ENCODE measurements at regions not wholly inside any gene's neighbourhood (a gene's known extent, or its start where the extent isn't known, plus 50 kb on each side); places are given as distances from the start of the nearest gene placed in this dataset.
A peak's percentile ranks its signal among the peaks of the same experiment; 100 is the strongest.

DNA sequence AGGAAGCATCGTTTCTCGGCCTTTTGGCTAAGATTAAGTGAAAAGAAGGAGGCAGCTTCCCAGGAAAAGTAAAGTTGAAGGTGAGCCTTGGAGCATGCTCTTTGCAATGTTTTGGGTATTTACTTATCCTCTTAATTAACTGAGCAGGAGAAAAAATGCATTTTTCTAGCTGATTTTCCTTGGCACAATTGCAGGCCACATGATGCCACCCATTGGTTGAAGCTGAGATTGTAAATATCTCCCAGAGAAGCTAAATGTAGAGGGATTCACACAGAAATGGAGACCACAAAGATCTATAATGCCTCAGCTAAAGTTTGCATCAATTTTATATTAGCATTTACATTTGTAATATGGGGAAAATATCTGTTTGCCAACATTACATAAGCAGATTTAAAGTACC lies 294.1 kb downstream of the KCNS3 start:
- no peak for TF ChIP-seq CTCF (IDR thresholded peaks at IDR 0.05; ENCODE audit: insufficient read depth, low read depth, low read length)
- POLR2A ChIA-PET = no interaction called here
- CTCF ChIA-PET = interaction anchor here (1.1 to 2.7 kb wide), 4 partner anchors 9 to 320 kb away, joined by 3 to 9 read pairs (median 6); no protein-coding TSS in a partner anchor

GRCh38 chr2:18171191-18172139 lies 293.0 kb downstream of the KCNS3 start:
- CTCF ChIA-PET = interaction anchor here (2.1 to 2.7 kb wide), 2 partner anchors 10 to 206 kb away, joined by 9 read pairs; no protein-coding TSS in a partner anchor
- POLR2A ChIA-PET = no interaction called here
- peak; percentile 21 for DNase-seq (ENCODE audit: low read depth)
- Histone ChIP-seq H3K4me3 (ENCODE audit: low read depth, low read length) (no peak overlapping the region), H3K36me3 (ENCODE audit: control insufficient read depth, insufficient read depth, low read length) (no peaks in the 10 kb centered on the region), H3K27me3 (ENCODE audit: control insufficient read depth, insufficient read depth, low read length) (no peaks in the 10 kb centered on the region)
- TF ChIP-seq CTCF (IDR thresholded peaks at IDR 0.05; ENCODE audit: insufficient read depth, low read depth, low read length) = no peak

More for the DNA sequence above, 294.1 kb downstream of the KCNS3 start:
- no peaks in the 10 kb centered on the region for H3K27me3 ChIP-seq (ENCODE audit: control insufficient read depth, insufficient read depth, low read length)
- H3K4me3 ChIP-seq (ENCODE audit: low read depth, low read length) = no peak overlapping the region
- DNase-seq (ENCODE audit: low read depth) = no peak
- H3K36me3 ChIP-seq (ENCODE audit: control insufficient read depth, insufficient read depth, low read length) = no peaks in the 10 kb centered on the region

- no peaks in the 10 kb centered on the region for H3K27me3 ChIP-seq (ENCODE audit: control insufficient read depth, insufficient read depth, low read length)
- no peak overlapping the region for H3K4me3 ChIP-seq (ENCODE audit: low read depth, low read length)
- no peak for TF ChIP-seq CTCF (IDR thresholded peaks at IDR 0.05; ENCODE audit: insufficient read depth, low read depth, low read length)
- ChIA-PET CTCF (interaction anchor here (2.1 to 2.7 kb wide), 2 partner anchors 11 to 207 kb away, joined by 9 read pairs; no protein-coding TSS in a partner anchor), POLR2A (no interaction called here)
- H3K36me3 ChIP-seq (ENCODE audit: control insufficient read depth, insufficient read depth, low read length) = no peaks in the 10 kb centered on the region
- DNase-seq (ENCODE audit: low read depth) = no peak
Observed at GRCh38 chr2:18170642-18171041, 292.2 kb downstream of the KCNS3 start.

- Histone ChIP-seq H3K36me3 (ENCODE audit: control insufficient read depth, insufficient read depth, low read length) (no peaks in the 10 kb centered on the region), H3K27me3 (ENCODE audit: control insufficient read depth, insufficient read depth, low read length) (no peaks in the 10 kb centered on the region), H3K4me3 (ENCODE audit: low read depth, low read length) (no peak overlapping the region)
- ChIA-PET CTCF (no interaction called here), POLR2A (no interaction called here)
- no peak for TF ChIP-seq CTCF (IDR thresholded peaks at IDR 0.05; ENCODE audit: insufficient read depth, low read depth, low read length)
- no peak for DNase-seq (ENCODE audit: low read depth)
Observed at GRCh38 chr2:18169893-18170175, 291.4 kb downstream of the KCNS3 start.

GRCh38 chr2:18169121-18169892 lies 290.8 kb downstream of the KCNS3 start:
- DNase-seq (ENCODE audit: low read depth) = no peak
- Histone ChIP-seq H3K4me3 (ENCODE audit: low read depth, low read length) (no peak overlapping the region), H3K36me3 (ENCODE audit: control insufficient read depth, insufficient read depth, low read length) (no peaks in the 10 kb centered on the region), H3K27me3 (ENCODE audit: control insufficient read depth, insufficient read depth, low read length) (no peaks in the 10 kb centered on the region)
- POLR2A ChIA-PET = no interaction called here
- CTCF ChIA-PET = no interaction called here
- TF ChIP-seq CTCF (IDR thresholded peaks at IDR 0.05; ENCODE audit: insufficient read depth, low read depth, low read length) = no peak

Data from BJ (cell line).